ENCODE measurements at regions not wholly inside any gene's neighbourhood (a gene's known extent, or its start where the extent isn't known, plus 50 kb on each side); places are given as distances from the start of the nearest gene placed in this dataset.

DNA sequence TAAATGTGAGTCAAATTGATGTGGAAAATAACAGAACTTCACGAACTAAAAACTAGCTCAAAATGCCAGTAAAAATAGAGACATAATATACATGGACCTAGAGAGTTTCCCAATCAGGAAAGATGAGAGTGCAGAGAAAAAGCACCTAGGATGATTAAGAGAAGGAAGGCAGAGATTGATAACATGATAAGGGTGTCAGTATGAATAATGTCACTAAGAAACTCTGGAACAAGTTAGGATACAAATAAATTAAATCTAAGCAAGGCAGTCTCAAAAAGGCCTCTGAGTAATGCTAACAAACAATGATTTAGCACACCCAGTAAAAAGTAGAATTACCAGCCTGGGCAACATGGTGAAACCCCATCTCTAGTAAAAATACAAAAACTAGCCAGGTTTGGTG lies 304.7 kb upstream of the DPPA4 start:
- no peak for TF ChIP-seq POLR2A (IDR thresholded peaks at IDR 0.05; ENCODE audit: low read length)
- TF ChIP-seq GATA1 (IDR thresholded peaks at IDR 0.05; ENCODE audit: low read depth, low read length): no peak

Data from erythroblast (primary cell).